ENCODE measurements at regions not wholly inside any gene's neighbourhood (a gene's known extent, or its start where the extent isn't known, plus 50 kb on each side); places are given as distances from the start of the nearest gene placed in this dataset.
"Not testable (repeated sequence)": the region's sequence is repeated elsewhere in the genome, so short reads cannot be mapped to it uniquely, and the experiment has no call there.

DNA sequence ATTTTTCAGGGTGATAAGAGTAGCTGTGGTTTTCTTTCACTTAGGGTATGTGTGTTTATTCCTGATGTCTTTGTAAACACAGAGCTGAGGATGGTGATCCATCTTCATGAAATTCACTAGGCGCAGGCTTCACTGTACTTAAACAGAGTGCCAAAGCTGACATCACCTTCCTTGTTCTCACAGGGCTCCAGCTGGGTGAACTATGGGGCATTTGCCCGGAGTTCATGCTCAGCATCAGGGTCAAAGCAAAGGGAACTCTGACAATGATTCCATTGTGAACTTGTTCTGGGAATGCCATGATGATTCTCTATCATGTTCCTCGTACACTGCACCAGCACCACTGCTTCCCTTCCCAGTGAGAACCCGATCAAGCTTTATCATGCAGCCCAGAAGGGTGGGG lies 184.8 kb upstream of the P2RY1 start:
- WGBS (ENCODE audit: extremely low coverage, insufficient read length, low lambda C conversion rate) = no CpG with 5 or more reads among the region's 4 CpGs
- H3K56ac ChIP-seq (ENCODE audit: insufficient read length, low read depth, low read length) = no peak overlapping the region

DNA sequence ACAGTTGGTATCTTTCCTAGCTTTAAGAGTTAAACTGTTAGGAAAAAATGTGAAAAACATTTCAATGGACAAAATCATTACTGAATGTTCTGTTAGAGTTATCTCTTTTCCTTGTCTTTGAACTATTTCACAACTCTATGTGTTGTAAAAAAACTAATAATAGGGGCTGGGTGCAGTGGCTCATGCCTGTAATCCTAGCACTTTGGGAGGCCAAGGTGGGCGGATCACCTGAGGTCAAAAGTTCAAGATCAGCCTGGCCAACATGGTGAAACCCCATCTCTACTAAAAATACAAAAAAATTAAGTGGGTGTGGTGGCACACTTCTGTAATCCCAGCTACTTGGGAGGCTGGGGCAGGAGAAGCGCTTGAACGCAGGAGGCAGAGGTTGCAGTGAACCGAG lies 184.0 kb upstream of the P2RY1 start:
- not testable (repeated sequence) for H2BK15ac ChIP-seq (ENCODE audit: low read depth, low read length); H3K36me3 Mint-ChIP-seq (ENCODE audit: insufficient read depth in 1 of 3, low read depth in 3 of 3); DNase-seq; H3K9ac ChIP-seq (ENCODE audit: extremely low read depth, insufficient read length, low read length); H3K27ac Mint-ChIP-seq; H3K56ac ChIP-seq (ENCODE audit: insufficient read length, low read depth, low read length); H3K4me2 ChIP-seq (ENCODE audit: insufficient read depth, insufficient read length, low read length); H2AFZ ChIP-seq (ENCODE audit: low read length); H3K79me1 ChIP-seq (ENCODE audit: insufficient read depth, low read depth, low read length, poor library complexity, severe bottlenecking); H3K27ac ChIP-seq (ENCODE audit: insufficient read length, low read depth, low read length); H3K14ac ChIP-seq (ENCODE audit: insufficient read depth, low read length); H3K9me3 ChIP-seq (ENCODE audit: control insufficient read depth, low read depth, low read length); H3K27me3 ChIP-seq (ENCODE audit: insufficient read depth, low read length); H3K23me2 ChIP-seq (ENCODE audit: insufficient read length, low read depth, low read length, poor library complexity, severe bottlenecking); H3K4me1 ChIP-seq (ENCODE audit: insufficient read depth, low read length); H3K4me3 Mint-ChIP-seq; H3K18ac ChIP-seq (ENCODE audit: insufficient read length, low read depth, low read length); H4K91ac ChIP-seq (ENCODE audit: insufficient read length, low read depth, low read length); H2BK120ac ChIP-seq (ENCODE audit: low read depth, low read length, poor library complexity, severe bottlenecking); H2BK12ac ChIP-seq (ENCODE audit: insufficient read length, low read depth, low read length); H3K9me3 Mint-ChIP-seq; H4K20me1 ChIP-seq (ENCODE audit: control insufficient read depth, insufficient read depth, insufficient read length); H3T11ph ChIP-seq (ENCODE audit: low read length); H4K8ac ChIP-seq (replicated peaks; ENCODE audit: insufficient read length, low read depth, low read length); H2BK20ac ChIP-seq (ENCODE audit: low read depth, low read length, poor library complexity, severe bottlenecking); H3K27me3 Mint-ChIP-seq (ENCODE audit: low read depth); H3K4ac ChIP-seq (ENCODE audit: low read depth, low read length); H3K23ac ChIP-seq (ENCODE audit: insufficient read length, low read depth, low read length); H3K79me2 ChIP-seq (ENCODE audit: insufficient read depth, low read length); H4K5ac ChIP-seq (ENCODE audit: insufficient read length, low read depth, low read length); H2AK5ac ChIP-seq (ENCODE audit: insufficient read length, low read length); H2BK5ac ChIP-seq (ENCODE audit: insufficient read length, low read length)
- WGBS (ENCODE audit: extremely low coverage, insufficient read length, low lambda C conversion rate) = no CpG with 5 or more reads among the region's 4 CpGs
- peaks cover 29 to 40% of the 10 kb centered on the region in 2 experiments for H3K4me1 Mint-ChIP-seq

More for the DNA sequence above, 184.8 kb upstream of the P2RY1 start:
- no peak overlapping the region for H3K27ac ChIP-seq (ENCODE audit: insufficient read length, low read depth, low read length)
- no peak overlapping the region for H3K23ac ChIP-seq (ENCODE audit: insufficient read length, low read depth, low read length)
- no peak overlapping the region for H3K27ac Mint-ChIP-seq
- H3K4me1 ChIP-seq (ENCODE audit: insufficient read depth, low read length) = no peaks in the 10 kb centered on the region
- H3T11ph ChIP-seq (ENCODE audit: low read length) = no peak overlapping the region
- H3K18ac ChIP-seq (ENCODE audit: insufficient read length, low read depth, low read length) = no peak overlapping the region
- no peak for TF ChIP-seq CTCF (conservative IDR thresholded peaks at IDR 0.05)
- no peaks in the 10 kb centered on the region for H3K9me3 ChIP-seq (ENCODE audit: control insufficient read depth, low read depth, low read length)
- H3K36me3 Mint-ChIP-seq (ENCODE audit: insufficient read depth in 1 of 3, low read depth in 3 of 3) = 0 out of 7 replicates have a peak, but pooled peaks cover 0 to 3% (median 0%) of the 10 kb centered on the region in 3 experiments
- no peak overlapping the region for H4K91ac ChIP-seq (ENCODE audit: insufficient read length, low read depth, low read length)
- H3K23me2 ChIP-seq (ENCODE audit: insufficient read length, low read depth, low read length, poor library complexity, severe bottlenecking) = no peaks in the 10 kb centered on the region
- H3K4ac ChIP-seq (ENCODE audit: low read depth, low read length) = no peak overlapping the region
- H4K8ac ChIP-seq (replicated peaks; ENCODE audit: insufficient read length, low read depth, low read length) = no peak overlapping the region
- H3K79me2 ChIP-seq (ENCODE audit: insufficient read depth, low read length) = no peaks in the 10 kb centered on the region
- H2BK5ac ChIP-seq (ENCODE audit: insufficient read length, low read length) = no peak overlapping the region
- H3K27me3 Mint-ChIP-seq (ENCODE audit: low read depth) = no peaks in the 10 kb centered on the region
- H2BK12ac ChIP-seq (ENCODE audit: insufficient read length, low read depth, low read length) = no peak overlapping the region
- H2AK5ac ChIP-seq (ENCODE audit: insufficient read length, low read length) = no peak overlapping the region
- no peaks in the 10 kb centered on the region for H3K9me3 Mint-ChIP-seq
- H3K14ac ChIP-seq (ENCODE audit: insufficient read depth, low read length) = no peak overlapping the region
- no peaks in the 10 kb centered on the region for H3K79me1 ChIP-seq (ENCODE audit: insufficient read depth, low read depth, low read length, poor library complexity, severe bottlenecking)
- peaks cover 23 to 34% of the 10 kb centered on the region in 2 experiments for H3K4me1 Mint-ChIP-seq
- no peak overlapping the region for H2BK120ac ChIP-seq (ENCODE audit: low read depth, low read length, poor library complexity, severe bottlenecking)
- H4K20me1 ChIP-seq (ENCODE audit: control insufficient read depth, insufficient read depth, insufficient read length) = no peaks in the 10 kb centered on the region
- DNase-seq = no peak
- no peak overlapping the region for H2BK20ac ChIP-seq (ENCODE audit: low read depth, low read length, poor library complexity, severe bottlenecking)
- no peak overlapping the region for H2AFZ ChIP-seq (ENCODE audit: low read length)
- H3K4me3 Mint-ChIP-seq = no peak overlapping the region
- H4K5ac ChIP-seq (ENCODE audit: insufficient read length, low read depth, low read length) = no peak overlapping the region
- no peak overlapping the region for H2BK15ac ChIP-seq (ENCODE audit: low read depth, low read length)
- no peak overlapping the region for H3K4me2 ChIP-seq (ENCODE audit: insufficient read depth, insufficient read length, low read length)
- H3K9ac ChIP-seq (ENCODE audit: extremely low read depth, insufficient read length, low read length) = no peak overlapping the region
- no peaks in the 10 kb centered on the region for H3K27me3 ChIP-seq (ENCODE audit: insufficient read depth, low read length)

Measured in H9 (cell line).